ENCODE measurements at regions not wholly inside any gene's neighbourhood (a gene's known extent, or its start where the extent isn't known, plus 50 kb on each side); places are given as distances from the start of the nearest gene placed in this dataset.

- no peak for TF ChIP-seq EZH2 (IDR thresholded peaks at IDR 0.05; ENCODE audit: low read depth, low read length, severe bottlenecking)
- TF ChIP-seq CTCF (IDR thresholded peaks at IDR 0.05; ENCODE audit: control extremely low read depth in 1 of 3, insufficient read depth in 1 of 3, low read depth in 1 of 3, low read length in 3 of 3), result no peak
- no peak for TF ChIP-seq YY1 (IDR thresholded peaks at IDR 0.05; ENCODE audit: low read depth, low read length)
- TF ChIP-seq RAD21 (IDR thresholded peaks at IDR 0.05 in 1 of 2, conservative IDR thresholded peaks at IDR 0.05 in 1 of 2; ENCODE audit: low read depth in 2 of 2, low read length in 2 of 2), result no peak
These were observed 110.4 kb upstream of the PLAAT1 start for GRCh38 chr3:193130576-193130975.
